ENCODE measurements at regions not wholly inside any gene's neighbourhood (a gene's known extent, or its start where the extent isn't known, plus 50 kb on each side); places are given as distances from the start of the nearest gene placed in this dataset.

DNA sequence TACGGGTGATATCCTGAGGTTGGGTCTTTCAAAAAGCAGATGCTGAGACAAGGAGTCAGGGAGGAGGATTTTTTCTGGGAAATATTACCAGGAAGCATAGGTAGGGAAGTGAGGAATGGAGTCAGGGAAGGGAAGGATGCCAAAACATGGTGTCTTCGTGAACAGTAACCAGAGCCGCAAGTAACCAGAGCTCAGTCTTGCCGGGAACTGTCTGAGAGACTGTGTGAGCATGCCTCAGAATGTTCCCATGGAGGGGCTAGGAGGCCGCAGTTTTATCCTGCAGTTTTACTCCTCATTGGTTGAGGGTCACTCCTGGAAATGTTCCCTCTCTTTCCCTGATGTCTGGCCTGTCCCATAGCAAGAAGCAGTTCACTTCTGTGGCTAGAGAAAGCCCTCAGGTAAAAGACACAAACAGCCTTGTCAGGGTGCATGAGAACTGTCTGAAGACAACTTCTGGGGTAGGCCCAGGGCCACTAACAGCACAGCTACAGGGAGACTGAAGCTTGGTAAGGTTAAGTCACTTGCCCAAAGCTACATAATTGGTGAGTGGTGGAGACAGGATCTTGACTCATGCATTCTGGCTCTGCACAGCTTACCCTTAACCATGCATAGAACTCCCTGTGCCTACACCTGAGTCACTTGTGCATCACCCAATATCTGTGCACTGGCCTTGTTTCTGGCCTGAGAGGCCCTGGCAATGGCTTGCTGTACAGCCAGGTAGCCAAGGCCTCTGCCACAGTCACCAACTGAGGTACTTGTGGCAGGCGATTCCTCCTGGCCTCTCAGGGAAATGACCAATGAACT, 76.3 kb upstream of the FRMD4B start:
- TF ChIP-seq, protein P1, sequence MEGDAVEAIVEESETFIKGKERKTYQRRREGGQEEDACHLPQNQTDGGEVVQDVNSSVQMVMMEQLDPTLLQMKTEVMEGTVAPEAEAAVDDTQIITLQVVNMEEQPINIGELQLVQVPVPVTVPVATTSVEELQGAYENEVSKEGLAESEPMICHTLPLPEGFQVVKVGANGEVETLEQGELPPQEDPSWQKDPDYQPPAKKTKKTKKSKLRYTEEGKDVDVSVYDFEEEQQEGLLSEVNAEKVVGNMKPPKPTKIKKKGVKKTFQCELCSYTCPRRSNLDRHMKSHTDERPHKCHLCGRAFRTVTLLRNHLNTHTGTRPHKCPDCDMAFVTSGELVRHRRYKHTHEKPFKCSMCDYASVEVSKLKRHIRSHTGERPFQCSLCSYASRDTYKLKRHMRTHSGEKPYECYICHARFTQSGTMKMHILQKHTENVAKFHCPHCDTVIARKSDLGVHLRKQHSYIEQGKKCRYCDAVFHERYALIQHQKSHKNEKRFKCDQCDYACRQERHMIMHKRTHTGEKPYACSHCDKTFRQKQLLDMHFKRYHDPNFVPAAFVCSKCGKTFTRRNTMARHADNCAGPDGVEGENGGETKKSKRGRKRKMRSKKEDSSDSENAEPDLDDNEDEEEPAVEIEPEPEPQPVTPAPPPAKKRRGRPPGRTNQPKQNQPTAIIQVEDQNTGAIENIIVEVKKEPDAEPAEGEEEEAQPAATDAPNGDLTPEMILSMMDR (IDR thresholded peaks at IDR 0.05; ENCODE audit: borderline replicate concordance, extremely low read depth, low read length, poor library complexity, severe bottlenecking): no peak
- no peak for TF ChIP-seq EZH2 (IDR thresholded peaks at IDR 0.05; ENCODE audit: borderline replicate concordance, low read depth, low read length, severe bottlenecking)

All from DND-41 (cell line).